ENCODE measurements at regions not wholly inside any gene's neighbourhood (a gene's known extent, or its start where the extent isn't known, plus 50 kb on each side); places are given as distances from the start of the nearest gene placed in this dataset.
A peak's percentile ranks its signal among the peaks of the same experiment; 100 is the strongest.

GRCh38 chr5:54707841-54708240, 190.3 kb downstream of the SNX18 start:
- DNase-seq = no peak

- no peak for DNase-seq
These were observed 188.6 kb downstream of the SNX18 start for GRCh38 chr5:54705994-54706653.

DNA sequence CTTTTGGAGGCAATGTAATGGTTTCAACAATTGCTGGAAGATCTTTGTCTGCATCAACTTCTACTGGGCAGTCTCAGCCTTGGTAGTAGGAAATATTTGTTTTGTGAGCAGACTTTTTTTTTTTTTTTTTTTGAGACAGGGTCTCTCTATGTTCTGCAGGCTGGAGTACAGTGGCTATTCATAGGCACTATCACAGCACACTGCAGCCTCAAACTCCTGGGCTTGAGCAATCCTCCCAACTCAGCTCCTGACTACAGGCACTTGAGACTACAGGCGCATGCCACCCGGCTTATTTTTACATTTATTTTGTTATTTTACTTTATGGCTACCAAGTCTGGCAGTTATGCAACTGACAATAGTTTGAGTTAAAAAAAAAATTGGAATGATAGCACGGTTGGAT, 187.3 kb downstream of the SNX18 start:
- no peak for DNase-seq

GRCh38 chr5:54704333-54704732, 186.8 kb downstream of the SNX18 start:
- DNase-seq = no peak

- DNase-seq = no peak
These were observed 186.2 kb downstream of the SNX18 start for GRCh38 chr5:54703565-54704255.

DNA sequence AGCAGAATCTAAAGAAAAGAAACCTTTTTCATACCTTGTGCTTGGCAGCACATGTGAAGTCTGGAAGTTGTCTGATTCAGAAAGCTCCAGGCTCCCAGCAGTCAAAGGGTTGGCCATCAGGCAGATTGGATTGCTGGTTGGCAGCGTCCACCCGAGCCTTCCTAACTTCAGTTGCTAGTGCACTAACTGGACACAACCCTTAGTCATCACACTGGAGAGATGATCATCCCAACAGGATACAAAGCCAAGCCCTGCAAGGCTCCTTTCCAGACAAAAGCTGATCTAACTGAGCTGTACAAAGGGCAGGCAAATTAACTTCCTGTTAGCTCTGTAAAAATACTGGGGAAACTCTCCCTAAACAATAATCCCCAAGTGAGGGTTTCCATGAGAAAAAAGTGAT, 185.6 kb downstream of the SNX18 start:
- no peak for DNase-seq

- DNase-seq = no peak
These were observed 184.9 kb downstream of the SNX18 start for GRCh38 chr5:54702470-54702869.

- no peak for DNase-seq
These were observed 183.5 kb downstream of the SNX18 start for GRCh38 chr5:54700986-54701578.

DNA sequence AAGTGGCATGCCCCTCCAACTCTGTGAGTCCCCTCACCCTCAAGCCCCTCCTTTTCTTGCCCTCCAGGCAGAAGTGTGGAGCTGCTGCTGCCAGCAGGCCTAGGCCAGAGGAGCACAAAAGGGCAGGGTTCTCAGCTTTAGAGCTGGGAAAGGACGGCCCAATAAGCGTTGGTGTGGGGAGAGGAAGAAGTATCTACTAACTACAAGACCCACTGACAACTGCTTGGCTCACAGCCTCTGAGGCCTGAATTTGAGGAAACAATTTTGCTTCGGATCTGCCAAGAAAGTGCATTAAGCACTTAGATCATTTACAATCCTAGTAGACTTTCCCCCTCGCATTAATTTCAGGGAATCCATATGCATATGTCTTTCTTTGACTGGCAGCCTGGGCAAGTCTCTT, 179.4 kb downstream of the SNX18 start:
- no peak for DNase-seq

DNA sequence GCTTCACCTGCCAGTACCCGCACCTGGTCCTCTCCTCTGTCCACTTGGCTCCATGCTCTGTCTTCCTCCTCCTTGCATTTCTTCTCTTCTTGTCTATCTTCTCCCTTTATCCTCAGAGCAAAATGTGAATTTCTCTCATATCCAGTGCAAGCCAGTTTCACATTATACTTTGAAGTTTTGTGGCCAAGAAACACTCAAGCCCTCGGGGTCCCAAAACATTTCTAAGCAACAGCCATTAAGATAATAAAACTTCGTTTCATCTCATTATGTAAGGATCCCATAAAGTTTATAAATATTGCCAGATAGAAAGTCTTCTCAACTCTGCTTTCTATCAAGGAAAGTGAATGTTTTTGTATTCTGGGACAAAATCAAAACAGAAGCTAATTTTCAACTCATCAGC, 178.8 kb downstream of the SNX18 start:
- no peak for DNase-seq

DNA sequence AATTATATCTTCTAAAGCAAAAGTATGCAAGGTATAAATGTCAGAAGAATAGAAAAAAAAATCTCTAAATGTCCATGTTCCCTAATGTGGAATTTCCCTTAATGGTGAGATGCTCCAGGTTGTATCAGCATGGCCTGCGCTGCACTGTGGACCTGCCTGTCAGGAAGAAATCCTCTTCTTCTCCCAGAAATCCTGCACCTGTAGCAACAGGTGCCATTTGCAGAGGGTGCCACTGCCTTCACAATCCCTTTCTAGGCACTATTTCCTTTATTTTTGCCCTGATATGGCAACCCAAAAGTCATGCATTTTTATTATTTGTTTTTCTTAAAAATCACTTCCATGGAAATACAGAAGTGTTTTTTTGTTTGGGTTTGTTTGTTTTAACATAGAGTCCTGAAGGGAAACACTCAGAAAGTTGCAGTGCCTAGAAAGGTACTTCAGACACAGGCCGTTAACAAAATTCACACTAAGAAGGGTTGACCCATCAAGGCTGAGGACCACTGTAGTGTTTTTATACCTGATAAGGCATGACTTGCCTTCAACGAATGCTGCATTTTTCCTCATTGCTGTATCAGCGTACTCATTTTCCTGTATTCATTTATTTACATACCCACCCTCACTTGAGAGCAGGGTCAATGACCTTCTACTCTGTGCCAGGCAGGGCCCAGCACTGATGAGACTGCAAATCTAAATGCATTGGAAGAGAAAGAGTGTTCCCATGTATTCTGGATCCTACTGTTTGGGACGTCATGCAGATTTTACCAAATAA, 177.8 kb downstream of the SNX18 start:
- DNase-seq = no peak

DNA sequence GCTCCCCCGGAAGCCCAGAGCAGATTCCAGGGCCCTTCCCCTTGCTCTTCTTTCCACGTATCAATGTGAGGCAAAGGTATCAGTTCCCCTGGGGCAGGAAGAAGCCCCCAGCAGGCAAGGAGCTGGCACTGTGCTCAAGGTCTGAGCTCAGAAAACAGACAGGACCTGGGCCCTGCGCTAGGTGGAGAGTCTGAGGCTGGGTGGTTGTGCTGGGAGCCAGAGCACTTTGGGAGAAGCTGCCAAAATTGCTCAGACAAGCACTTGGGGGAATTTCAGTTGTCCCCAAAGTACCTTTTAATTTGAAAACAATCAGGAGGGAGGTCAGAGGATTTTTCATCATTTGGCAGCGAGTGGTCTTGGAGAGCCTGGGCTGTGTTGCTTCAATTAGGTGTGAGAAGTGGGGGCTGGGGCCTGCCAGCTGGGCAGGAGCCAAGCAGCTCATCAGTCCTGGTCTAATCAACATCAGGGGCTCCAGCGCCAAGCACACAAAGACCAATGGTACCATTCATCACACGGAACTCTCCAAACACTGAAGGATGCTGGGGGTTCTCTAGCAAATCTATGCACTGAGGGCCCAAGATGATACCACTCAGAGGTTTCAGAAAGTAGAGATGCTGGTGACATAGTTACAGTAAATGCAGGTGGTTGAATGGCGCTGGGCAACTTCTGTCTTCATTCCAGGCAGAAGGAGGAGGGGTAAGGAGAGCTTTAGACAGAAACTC, 176.5 kb downstream of the SNX18 start:
- no peak for DNase-seq

GRCh38 chr5:54692631-54693030, 175.1 kb downstream of the SNX18 start:
- DNase-seq = no peak

DNA sequence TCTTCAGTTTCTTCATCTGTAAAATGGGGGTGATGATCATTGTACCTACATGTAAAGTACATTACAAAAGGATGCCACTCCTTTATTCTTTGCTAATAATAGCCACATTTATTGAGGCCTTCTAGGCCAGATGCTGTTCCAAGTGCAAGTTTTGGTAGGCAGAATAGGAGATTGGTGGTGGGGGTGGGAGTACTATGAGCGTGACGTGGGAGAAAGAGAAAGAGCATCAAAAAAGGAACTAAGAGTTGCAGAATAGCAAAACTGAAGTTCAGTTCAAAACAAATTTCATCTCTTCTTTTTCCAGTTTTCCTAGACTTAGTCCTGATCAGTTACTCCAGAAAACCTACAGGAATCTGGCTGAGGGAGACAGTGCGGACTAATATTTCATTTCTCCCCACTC, 174.1 kb downstream of the SNX18 start:
- no peak for DNase-seq

GRCh38 chr5:54689411-54690251, 172.1 kb downstream of the SNX18 start:
- DNase-seq = no peak

DNA sequence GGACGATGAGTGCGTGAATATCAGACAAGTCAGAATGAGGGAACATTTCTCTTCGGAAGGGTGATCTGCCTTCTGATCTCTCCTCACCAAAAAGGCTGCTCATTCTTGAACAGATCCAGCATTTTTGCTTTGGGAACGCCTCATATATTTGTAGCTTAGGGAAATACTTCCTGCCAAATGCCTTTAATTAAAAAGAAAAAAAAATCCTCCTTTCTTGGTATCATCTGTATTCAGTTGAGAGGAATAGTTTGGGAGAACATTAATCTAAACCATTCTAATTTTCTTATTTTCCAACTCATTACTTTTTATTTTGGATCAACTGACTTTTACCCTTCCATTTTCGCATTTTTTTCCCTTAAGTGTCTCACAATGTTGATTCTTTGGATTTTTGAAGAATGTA, 163.4 kb downstream of the SNX18 start:
- no peak for DNase-seq

DNA sequence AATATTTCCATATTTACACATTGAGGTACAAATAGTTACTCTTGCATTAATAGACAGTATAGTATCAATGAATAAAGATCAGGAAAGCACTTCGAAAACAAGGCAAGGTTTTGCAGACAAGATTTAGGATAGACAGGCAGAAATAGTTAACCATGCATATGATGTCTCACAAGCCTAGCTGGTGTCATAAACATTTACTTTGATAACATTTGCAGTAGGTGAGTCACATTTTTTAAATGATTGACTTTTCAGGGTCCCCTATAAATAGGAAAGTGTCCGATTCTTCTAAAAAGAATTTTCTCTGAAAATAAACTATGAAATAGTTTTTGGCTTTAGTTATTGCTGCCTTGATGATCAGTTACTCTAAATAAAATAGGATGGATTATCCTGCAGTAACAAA, 162.1 kb downstream of the SNX18 start:
- DNase-seq = no peak

GRCh38 chr5:54678737-54679136, 161.2 kb downstream of the SNX18 start:
- no peak for DNase-seq

DNA sequence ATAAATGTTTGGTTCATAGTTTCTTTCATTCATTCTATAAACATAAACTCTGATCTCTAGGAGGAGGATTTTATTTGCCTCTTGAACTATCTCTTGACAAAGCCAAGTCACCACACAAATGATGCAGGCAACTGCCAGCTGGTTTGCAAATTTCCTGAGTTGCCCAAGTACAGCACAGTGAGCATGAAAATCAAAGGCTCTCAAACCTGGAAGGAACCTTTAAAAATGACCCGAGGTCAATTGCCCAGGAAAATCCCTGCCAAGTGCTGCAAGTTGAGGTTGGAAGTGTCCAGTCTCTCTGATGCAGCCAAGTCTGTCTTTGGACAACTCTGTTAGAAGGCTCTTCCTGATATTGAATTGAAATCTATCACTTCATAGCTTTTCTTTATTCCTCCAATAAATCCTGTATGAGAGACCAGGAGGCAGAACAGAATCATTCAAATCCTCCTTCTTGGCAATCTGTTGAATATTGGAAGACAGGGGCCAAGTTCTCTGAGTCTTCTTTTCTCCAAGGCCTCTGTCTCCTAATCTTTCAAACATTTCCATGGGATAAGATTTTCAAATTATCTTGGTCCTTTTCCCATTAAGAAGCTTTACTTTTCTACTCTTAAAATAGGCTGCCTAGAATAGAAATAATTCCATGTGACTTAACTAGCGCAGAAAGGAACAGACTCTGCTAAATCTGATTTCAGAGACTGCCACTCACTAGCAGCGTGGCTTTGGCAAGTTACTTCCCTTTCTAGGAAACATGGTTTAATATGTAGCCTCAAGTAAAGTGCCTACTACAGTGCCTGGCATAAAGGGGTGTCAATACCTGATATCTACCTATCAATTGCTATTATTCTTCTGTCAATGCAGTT, 159.2 kb downstream of the SNX18 start:
- DNase-seq = peak; percentile 15

DNA sequence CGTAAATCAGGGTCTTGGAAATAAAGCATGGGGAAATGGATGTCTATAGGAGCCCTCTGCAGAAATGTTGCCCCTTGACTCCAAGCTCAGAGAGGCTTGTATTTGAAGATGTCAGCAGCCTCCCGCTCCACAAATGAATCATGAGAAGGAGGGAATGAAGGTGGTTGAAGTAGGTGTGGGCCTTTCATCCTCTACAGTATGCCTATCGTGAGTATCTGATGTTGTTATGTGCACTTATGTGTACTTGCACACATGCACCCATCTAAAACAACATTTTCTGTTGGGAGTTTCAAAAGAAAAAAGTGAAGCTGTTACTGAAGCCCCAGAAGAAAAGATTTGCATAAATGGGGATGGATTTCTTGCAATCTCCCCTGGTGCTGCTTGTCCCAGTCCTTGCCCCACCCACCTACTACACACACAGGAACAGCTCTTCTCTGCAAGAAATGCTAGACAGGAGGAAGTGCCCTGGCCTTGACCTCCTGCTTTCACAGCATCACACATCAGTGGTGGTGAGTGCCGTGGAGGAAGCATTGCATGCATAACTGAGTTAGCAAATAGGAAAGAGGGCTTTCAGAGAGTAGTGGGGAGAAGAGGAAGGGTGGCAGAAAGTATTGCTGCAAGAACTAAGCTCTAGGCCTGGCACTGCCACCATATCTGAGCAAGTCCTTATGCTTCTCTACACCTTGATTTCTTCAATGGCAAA, 156.1 kb downstream of the SNX18 start:
- no peak for DNase-seq

Data from midbrain (tissue), 1 donor.